Gastroesophageal sphincter (tissue), 3 donors: ENCODE measurements at regions not wholly inside any gene's neighbourhood (a gene's known extent, or its start where the extent isn't known, plus 50 kb on each side); places are given as distances from the start of the nearest gene placed in this dataset.
"Not testable (repeated sequence)": the region's sequence is repeated elsewhere in the genome, so short reads cannot be mapped to it uniquely, and the experiment has no call there.

Experiments used
- CTCF ChIP-seq, 4 experiments: fragments of 200-600 bp in 2 of 4; fragments of 450-650 bp in 2 of 4; sonication (generic) in 1 of 4; IDR thresholded peaks; one replicate each; pipeline ENCODE4 v1.5.1; 2017 to 2019; ENCODE audit warnings: antibody characterized with exemption in 4 of 4, mild to moderate bottlenecking in 2 of 4, moderate library complexity in 2 of 4
- EP300 ChIP-seq: sonication (generic); formaldehyde crosslinking; IDR thresholded peaks from one replicate; pipeline ENCODE4 v1.6.1; 2017; ENCODE audit warnings: antibody characterized with exemption, mild to moderate bottlenecking
- POLR2A ChIP-seq, 2 donors: fragments of 450-650 bp; IDR thresholded peaks; one replicate each; pipeline ENCODE4 v1.6.1; 2017; ENCODE audit warnings: antibody characterized with exemption in 2 of 2, mild to moderate bottlenecking in 2 of 2, moderate library complexity in 1 of 2
- POLR2AphosphoS5 ChIP-seq: sonication (generic); formaldehyde crosslinking; IDR thresholded peaks from one replicate; pipeline ENCODE4 v1.6.1; 2017; ENCODE audit warnings: antibody characterized with exemption

- not testable (repeated sequence) for TF ChIP-seq CTCF (IDR thresholded peaks at IDR 0.05); POLR2A (IDR thresholded peaks at IDR 0.05); POLR2AphosphoS5; EP300
These were observed 1864.6 kb upstream of the DEFB115 start for GRCh38 chr20:29392853-29393252.
